ENCODE measurements at regions not wholly inside any gene's neighbourhood (a gene's known extent, or its start where the extent isn't known, plus 50 kb on each side); places are given as distances from the start of the nearest gene placed in this dataset.

DNA sequence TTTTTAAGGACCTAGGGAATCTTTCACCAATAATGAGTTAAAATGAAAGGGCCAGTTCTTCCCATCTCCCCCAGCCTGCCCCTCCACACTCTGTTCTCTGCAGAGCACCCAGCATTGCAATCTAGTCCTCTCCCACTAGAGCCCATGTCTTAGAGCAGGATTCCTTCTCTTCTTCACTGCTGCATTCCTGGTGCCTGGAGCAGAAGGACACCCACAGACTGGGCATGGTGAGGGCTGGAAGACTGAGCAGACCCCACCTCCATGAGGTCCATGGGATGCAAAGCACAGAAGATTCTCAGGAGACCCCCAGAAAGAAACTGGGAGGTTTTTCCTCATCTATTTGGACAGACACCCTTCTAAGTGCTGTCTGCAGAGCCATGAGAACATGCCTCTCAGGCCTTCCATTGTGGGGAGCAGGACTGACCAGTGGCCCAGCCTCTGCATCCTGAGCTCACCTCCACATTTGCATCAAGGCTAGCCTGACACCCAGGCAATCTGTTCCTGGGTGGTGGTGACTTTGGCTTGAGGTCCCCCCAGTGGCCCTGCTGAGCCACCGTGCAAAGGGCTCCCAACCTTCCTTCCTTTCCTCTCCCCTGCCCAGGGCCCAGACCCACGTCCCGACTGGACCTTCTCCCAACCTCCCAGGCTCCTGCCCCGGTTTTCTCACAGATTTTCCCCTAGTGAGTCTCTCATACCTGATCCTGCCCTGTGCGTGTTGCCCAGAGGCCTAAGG lies 74.2 kb upstream of the ZNF469 start:
- TF ChIP-seq, protein P1, sequence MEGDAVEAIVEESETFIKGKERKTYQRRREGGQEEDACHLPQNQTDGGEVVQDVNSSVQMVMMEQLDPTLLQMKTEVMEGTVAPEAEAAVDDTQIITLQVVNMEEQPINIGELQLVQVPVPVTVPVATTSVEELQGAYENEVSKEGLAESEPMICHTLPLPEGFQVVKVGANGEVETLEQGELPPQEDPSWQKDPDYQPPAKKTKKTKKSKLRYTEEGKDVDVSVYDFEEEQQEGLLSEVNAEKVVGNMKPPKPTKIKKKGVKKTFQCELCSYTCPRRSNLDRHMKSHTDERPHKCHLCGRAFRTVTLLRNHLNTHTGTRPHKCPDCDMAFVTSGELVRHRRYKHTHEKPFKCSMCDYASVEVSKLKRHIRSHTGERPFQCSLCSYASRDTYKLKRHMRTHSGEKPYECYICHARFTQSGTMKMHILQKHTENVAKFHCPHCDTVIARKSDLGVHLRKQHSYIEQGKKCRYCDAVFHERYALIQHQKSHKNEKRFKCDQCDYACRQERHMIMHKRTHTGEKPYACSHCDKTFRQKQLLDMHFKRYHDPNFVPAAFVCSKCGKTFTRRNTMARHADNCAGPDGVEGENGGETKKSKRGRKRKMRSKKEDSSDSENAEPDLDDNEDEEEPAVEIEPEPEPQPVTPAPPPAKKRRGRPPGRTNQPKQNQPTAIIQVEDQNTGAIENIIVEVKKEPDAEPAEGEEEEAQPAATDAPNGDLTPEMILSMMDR (conservative IDR thresholded peaks at IDR 0.05; ENCODE audit: low read depth in 2 of 2) = no peak
- no peak for TF ChIP-seq ZNF114 (CRISPR knock-in tag; IDR thresholded peaks at IDR 0.05)
- no peak for TF ChIP-seq EZH2phosphoT487 (IDR thresholded peaks at IDR 0.05; ENCODE audit: unreplicated experiment)
- no peak for TF ChIP-seq POLR2AphosphoS5 (IDR thresholded peaks at IDR 0.05; ENCODE audit: low read depth)
- TF ChIP-seq STAT1 (IDR thresholded peaks at IDR 0.05; ENCODE audit: unreplicated experiment) = no peak
- TF ChIP-seq EZH2 (IDR thresholded peaks at IDR 0.05; ENCODE audit: low read depth, unreplicated experiment) = no peak
- no peak for TF ChIP-seq JUNB (IDR thresholded peaks at IDR 0.05; ENCODE audit: unreplicated experiment)
- TF ChIP-seq, protein P2, sequence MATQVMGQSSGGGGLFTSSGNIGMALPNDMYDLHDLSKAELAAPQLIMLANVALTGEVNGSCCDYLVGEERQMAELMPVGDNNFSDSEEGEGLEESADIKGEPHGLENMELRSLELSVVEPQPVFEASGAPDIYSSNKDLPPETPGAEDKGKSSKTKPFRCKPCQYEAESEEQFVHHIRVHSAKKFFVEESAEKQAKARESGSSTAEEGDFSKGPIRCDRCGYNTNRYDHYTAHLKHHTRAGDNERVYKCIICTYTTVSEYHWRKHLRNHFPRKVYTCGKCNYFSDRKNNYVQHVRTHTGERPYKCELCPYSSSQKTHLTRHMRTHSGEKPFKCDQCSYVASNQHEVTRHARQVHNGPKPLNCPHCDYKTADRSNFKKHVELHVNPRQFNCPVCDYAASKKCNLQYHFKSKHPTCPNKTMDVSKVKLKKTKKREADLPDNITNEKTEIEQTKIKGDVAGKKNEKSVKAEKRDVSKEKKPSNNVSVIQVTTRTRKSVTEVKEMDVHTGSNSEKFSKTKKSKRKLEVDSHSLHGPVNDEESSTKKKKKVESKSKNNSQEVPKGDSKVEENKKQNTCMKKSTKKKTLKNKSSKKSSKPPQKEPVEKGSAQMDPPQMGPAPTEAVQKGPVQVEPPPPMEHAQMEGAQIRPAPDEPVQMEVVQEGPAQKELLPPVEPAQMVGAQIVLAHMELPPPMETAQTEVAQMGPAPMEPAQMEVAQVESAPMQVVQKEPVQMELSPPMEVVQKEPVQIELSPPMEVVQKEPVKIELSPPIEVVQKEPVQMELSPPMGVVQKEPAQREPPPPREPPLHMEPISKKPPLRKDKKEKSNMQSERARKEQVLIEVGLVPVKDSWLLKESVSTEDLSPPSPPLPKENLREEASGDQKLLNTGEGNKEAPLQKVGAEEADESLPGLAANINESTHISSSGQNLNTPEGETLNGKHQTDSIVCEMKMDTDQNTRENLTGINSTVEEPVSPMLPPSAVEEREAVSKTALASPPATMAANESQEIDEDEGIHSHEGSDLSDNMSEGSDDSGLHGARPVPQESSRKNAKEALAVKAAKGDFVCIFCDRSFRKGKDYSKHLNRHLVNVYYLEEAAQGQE (IDR thresholded peaks at IDR 0.05; ENCODE audit: unreplicated experiment) = no peak
- no peak for TF ChIP-seq NANOG (IDR thresholded peaks at IDR 0.05; ENCODE audit: borderline replicate concordance)
- TF ChIP-seq CREB1 (CRISPR knock-in tag; IDR thresholded peaks at IDR 0.05; ENCODE audit: low read depth) = no peak
- TF ChIP-seq ZNF331 (CRISPR knock-in tag; IDR thresholded peaks at IDR 0.05; ENCODE audit: low read depth) = no peak
- TF ChIP-seq, protein P3, sequence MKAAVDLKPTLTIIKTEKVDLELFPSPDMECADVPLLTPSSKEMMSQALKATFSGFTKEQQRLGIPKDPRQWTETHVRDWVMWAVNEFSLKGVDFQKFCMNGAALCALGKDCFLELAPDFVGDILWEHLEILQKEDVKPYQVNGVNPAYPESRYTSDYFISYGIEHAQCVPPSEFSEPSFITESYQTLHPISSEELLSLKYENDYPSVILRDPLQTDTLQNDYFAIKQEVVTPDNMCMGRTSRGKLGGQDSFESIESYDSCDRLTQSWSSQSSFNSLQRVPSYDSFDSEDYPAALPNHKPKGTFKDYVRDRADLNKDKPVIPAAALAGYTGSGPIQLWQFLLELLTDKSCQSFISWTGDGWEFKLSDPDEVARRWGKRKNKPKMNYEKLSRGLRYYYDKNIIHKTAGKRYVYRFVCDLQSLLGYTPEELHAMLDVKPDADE (IDR thresholded peaks at IDR 0.05) = no peak
- TF ChIP-seq, protein P4, sequence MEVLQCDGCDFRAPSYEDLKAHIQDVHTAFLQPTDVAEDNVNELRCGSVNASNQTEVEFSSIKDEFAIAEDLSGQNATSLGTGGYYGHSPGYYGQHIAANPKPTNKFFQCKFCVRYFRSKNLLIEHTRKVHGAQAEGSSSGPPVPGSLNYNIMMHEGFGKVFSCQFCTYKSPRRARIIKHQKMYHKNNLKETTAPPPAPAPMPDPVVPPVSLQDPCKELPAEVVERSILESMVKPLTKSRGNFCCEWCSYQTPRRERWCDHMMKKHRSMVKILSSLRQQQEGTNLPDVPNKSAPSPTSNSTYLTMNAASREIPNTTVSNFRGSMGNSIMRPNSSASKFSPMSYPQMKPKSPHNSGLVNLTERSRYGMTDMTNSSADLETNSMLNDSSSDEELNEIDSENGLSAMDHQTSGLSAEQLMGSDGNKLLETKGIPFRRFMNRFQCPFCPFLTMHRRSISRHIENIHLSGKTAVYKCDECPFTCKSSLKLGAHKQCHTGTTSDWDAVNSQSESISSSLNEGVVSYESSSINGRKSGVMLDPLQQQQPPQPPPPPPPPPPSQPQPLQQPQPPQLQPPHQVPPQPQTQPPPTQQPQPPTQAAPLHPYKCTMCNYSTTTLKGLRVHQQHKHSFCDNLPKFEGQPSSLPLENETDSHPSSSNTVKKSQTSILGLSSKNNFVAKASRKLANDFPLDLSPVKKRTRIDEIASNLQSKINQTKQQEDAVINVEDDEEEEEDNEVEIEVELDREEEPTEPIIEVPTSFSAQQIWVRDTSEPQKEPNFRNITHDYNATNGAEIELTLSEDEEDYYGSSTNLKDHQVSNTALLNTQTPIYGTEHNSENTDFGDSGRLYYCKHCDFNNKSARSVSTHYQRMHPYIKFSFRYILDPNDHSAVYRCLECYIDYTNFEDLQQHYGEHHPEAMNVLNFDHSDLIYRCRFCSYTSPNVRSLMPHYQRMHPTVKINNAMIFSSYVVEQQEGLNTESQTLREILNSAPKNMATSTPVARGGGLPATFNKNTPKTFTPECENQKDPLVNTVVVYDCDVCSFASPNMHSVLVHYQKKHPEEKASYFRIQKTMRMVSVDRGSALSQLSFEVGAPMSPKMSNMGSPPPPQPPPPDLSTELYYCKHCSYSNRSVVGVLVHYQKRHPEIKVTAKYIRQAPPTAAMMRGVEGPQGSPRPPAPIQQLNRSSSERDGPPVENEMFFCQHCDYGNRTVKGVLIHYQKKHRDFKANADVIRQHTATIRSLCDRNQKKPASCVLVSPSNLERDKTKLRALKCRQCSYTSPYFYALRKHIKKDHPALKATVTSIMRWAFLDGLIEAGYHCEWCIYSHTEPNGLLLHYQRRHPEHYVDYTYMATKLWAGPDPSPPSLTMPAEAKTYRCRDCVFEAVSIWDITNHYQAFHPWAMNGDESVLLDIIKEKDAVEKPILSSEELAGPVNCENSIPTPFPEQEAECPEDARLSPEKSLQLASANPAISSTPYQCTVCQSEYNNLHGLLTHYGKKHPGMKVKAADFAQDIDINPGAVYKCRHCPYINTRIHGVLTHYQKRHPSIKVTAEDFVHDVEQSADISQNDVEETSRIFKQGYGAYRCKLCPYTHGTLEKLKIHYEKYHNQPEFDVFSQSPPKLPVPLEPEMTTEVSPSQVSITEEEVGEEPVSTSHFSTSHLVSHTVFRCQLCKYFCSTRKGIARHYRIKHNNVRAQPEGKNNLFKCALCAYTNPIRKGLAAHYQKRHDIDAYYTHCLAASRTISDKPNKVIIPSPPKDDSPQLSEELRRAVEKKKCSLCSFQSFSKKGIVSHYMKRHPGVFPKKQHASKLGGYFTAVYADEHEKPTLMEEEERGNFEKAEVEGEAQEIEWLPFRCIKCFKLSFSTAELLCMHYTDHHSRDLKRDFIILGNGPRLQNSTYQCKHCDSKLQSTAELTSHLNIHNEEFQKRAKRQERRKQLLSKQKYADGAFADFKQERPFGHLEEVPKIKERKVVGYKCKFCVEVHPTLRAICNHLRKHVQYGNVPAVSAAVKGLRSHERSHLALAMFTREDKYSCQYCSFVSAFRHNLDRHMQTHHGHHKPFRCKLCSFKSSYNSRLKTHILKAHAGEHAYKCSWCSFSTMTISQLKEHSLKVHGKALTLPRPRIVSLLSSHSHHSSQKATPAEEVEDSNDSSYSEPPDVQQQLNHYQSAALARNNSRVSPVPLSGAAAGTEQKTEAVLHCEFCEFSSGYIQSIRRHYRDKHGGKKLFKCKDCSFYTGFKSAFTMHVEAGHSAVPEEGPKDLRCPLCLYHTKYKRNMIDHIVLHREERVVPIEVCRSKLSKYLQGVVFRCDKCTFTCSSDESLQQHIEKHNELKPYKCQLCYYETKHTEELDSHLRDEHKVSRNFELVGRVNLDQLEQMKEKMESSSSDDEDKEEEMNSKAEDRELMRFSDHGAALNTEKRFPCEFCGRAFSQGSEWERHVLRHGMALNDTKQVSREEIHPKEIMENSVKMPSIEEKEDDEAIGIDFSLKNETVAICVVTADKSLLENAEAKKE (CRISPR knock-in tag; IDR thresholded peaks at IDR 0.05) = no peak
